ENCODE measurements at regions not wholly inside any gene's neighbourhood (a gene's known extent, or its start where the extent isn't known, plus 50 kb on each side); places are given as distances from the start of the nearest gene placed in this dataset.

DNA sequence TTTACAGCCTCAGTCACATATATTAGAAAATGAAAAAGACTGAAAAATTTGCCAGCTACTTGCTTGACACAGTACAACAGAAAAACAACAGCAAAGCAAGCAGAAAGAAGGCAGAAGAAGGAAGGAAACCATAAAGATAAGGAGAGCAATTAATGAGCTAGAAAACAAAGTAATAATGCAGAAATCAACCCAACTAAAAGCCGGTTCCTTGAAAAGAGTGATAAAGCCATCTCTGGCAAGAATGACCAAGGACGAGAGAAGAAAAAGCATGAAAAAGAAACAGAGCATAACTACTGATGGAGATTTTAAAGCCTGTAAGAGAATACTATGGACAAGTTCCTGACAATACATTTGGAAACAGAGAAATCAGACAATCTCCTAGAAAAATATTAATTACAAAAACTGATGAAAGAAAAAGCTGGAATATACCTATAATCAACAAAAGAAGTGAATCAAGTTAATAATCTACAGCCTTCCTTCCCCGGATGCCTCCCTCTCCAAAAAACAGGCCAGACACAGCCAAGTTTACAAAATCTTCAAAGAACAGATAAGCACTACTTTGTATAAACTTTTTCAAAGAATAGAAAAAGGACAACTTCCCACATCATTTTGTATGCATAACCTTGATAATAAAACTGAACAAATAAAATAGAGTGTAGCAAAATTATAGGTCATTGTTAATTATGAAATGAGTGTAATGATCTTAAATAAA is 204.0 kb downstream of the BAMBI start:
- H3K27me3 ChIP-seq (replicated peaks; ENCODE audit: insufficient read depth, low read length): no peaks in the 10 kb centered on the region

DNA sequence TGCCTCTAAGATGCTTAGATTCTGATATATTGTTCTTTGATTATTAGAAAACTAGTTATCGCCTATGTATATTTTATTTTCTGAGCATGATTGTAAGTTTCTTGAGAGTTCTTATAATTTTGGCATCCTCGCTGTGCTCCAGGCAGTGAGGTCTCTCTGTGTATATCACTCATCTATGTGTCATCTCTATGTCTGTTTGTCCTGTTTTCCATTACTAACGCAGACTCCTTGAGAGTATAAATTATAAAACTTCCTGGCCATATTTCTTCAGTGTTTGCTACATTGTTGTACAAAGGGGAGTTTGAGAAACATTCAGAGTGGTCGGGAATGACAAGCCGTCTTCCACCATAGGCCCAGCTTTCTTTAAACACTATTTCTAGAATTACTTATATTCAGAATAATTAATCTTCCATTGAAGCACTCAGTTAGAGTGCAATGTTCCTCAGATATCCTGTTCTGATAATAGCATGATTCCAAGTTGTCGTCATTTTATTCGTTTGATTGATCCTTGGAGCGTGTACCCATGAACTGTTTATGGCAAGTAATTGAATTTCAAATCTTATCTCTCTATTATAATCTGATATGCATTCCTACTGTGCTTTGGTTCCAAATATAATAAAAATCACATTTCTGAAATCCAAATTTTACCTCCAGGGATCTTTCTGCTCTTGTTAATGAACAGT is 206.6 kb downstream of the BAMBI start:
- Histone ChIP-seq H3K4me1 (ENCODE audit: low read length) (no peaks in the 10 kb centered on the region), H3K4me3 (ENCODE audit: low read length) (no peak overlapping the region), H3K79me2 (ENCODE audit: low read length) (no peaks in the 10 kb centered on the region), H3K4me2 (ENCODE audit: low read depth, low read length) (no peak overlapping the region), H3K36me3 (replicated peaks; ENCODE audit: insufficient read depth, low read length) (no peaks in the 10 kb centered on the region), H3K9ac (ENCODE audit: low read length) (no peak overlapping the region), H3F3A (ENCODE audit: insufficient read depth, low read length) (no peaks in the 10 kb centered on the region), H3K27ac (ENCODE audit: low read length) (no peak overlapping the region), H2AFZ (ENCODE audit: low read length) (no peak overlapping the region), H3K27me3 (replicated peaks; ENCODE audit: insufficient read depth, low read length) (no peaks in the 10 kb centered on the region), H3K9me3 (replicated peaks; ENCODE audit: insufficient read depth, low read length) (no peaks in the 10 kb centered on the region), H3K9me2 (replicated peaks; ENCODE audit: insufficient read depth, low read length) (no peaks in the 10 kb centered on the region), H4K20me1 (ENCODE audit: insufficient read depth, low read length) (no peaks in the 10 kb centered on the region)
- no peak for DNase-seq
- TF ChIP-seq, protein P1, sequence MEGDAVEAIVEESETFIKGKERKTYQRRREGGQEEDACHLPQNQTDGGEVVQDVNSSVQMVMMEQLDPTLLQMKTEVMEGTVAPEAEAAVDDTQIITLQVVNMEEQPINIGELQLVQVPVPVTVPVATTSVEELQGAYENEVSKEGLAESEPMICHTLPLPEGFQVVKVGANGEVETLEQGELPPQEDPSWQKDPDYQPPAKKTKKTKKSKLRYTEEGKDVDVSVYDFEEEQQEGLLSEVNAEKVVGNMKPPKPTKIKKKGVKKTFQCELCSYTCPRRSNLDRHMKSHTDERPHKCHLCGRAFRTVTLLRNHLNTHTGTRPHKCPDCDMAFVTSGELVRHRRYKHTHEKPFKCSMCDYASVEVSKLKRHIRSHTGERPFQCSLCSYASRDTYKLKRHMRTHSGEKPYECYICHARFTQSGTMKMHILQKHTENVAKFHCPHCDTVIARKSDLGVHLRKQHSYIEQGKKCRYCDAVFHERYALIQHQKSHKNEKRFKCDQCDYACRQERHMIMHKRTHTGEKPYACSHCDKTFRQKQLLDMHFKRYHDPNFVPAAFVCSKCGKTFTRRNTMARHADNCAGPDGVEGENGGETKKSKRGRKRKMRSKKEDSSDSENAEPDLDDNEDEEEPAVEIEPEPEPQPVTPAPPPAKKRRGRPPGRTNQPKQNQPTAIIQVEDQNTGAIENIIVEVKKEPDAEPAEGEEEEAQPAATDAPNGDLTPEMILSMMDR (IDR thresholded peaks at IDR 0.05; ENCODE audit: low read length): no peak
- TF ChIP-seq EZH2phosphoT487 (IDR thresholded peaks at IDR 0.05; ENCODE audit: low read length): no peak
- no peak for TF ChIP-seq EZH2 (optimal IDR thresholded peaks at IDR 0.05; ENCODE audit: low read depth, low read length)

More for the DNA sequence above, 204.0 kb downstream of the BAMBI start:
- DNase-seq: no peak
- Histone ChIP-seq H3K79me2 (ENCODE audit: low read length) (no peaks in the 10 kb centered on the region), H3F3A (ENCODE audit: insufficient read depth, low read length) (no peaks in the 10 kb centered on the region), H3K4me1 (ENCODE audit: low read length) (no peaks in the 10 kb centered on the region), H3K36me3 (replicated peaks; ENCODE audit: insufficient read depth, low read length) (no peaks in the 10 kb centered on the region), H3K9me2 (replicated peaks; ENCODE audit: insufficient read depth, low read length) (no peaks in the 10 kb centered on the region), H3K27ac (ENCODE audit: low read length) (no peak overlapping the region), H4K20me1 (ENCODE audit: insufficient read depth, low read length) (no peaks in the 10 kb centered on the region), H3K9me3 (replicated peaks; ENCODE audit: insufficient read depth, low read length) (no peaks in the 10 kb centered on the region), H2AFZ (ENCODE audit: low read length) (no peak overlapping the region), H3K9ac (ENCODE audit: low read length) (no peak overlapping the region), H3K4me3 (ENCODE audit: low read length) (no peak overlapping the region), H3K4me2 (ENCODE audit: low read depth, low read length) (no peak overlapping the region)
- TF ChIP-seq, protein P1 (IDR thresholded peaks at IDR 0.05; ENCODE audit: low read length): no peak
- TF ChIP-seq EZH2 (optimal IDR thresholded peaks at IDR 0.05; ENCODE audit: low read depth, low read length) (no peak), EZH2phosphoT487 (IDR thresholded peaks at IDR 0.05; ENCODE audit: low read length) (no peak)

DNA sequence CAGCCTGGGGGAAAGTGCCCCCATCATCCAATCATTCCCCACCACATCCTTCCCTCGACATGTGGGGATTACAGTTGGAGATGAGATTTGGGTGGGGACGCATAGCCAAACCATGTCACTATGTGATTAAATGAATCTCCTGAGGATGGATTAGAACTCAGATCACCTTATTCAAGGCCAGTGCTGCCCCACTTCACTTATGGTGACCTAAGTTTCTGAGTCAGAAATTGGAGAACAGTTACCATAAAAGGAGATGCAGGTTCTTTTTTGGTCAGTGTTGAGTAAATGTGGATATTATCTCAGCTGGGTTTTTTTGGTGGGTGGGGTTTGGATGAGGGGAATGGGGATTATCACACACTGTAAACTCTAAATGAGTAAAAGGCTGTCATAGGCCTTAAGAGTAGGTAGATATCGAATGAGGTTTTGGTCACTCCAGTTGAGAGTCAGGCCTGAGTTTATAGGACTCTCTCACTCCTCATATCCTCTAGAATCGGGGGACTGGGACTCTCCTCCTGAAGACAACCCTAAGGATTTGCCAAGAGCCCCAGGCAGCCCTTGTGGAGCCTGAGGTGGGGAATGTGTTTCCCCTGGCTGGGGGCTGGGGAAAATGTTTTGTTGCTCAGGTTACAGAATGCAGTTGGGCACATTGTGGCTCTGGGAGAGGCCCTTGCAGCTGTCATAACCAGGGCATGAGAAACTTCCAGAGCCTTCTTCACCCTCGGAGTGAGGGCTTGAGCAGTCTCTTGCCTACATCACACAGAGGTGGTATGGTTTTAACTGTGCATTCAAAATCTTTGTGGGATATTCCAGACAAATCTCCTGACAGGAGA is 213.0 kb downstream of the BAMBI start:
- no peak overlapping the region for H3K27ac ChIP-seq (ENCODE audit: low read length)
- no peaks in the 10 kb centered on the region for H3K9me3 ChIP-seq (replicated peaks; ENCODE audit: insufficient read depth, low read length)
- H2AFZ ChIP-seq (ENCODE audit: low read length): no peak overlapping the region
- H3K9ac ChIP-seq (ENCODE audit: low read length): no peak overlapping the region
- TF ChIP-seq EZH2phosphoT487 (IDR thresholded peaks at IDR 0.05; ENCODE audit: low read length): no peak
- no peaks in the 10 kb centered on the region for H3K27me3 ChIP-seq (replicated peaks; ENCODE audit: insufficient read depth, low read length)
- no peaks in the 10 kb centered on the region for H3K79me2 ChIP-seq (ENCODE audit: low read length)
- DNase-seq: no peak
- H3K36me3 ChIP-seq (replicated peaks; ENCODE audit: insufficient read depth, low read length): no peaks in the 10 kb centered on the region
- H4K20me1 ChIP-seq (ENCODE audit: insufficient read depth, low read length): no peaks in the 10 kb centered on the region
- no peaks in the 10 kb centered on the region for H3K9me2 ChIP-seq (replicated peaks; ENCODE audit: insufficient read depth, low read length)
- no peaks in the 10 kb centered on the region for H3K4me1 ChIP-seq (ENCODE audit: low read length)
- H3F3A ChIP-seq (ENCODE audit: insufficient read depth, low read length): no peaks in the 10 kb centered on the region
- no peak overlapping the region for H3K4me2 ChIP-seq (ENCODE audit: low read depth, low read length)
- H3K4me3 ChIP-seq (ENCODE audit: low read length): no peak overlapping the region
